ENCODE measurements at regions not wholly inside any gene's neighbourhood (a gene's known extent, or its start where the extent isn't known, plus 50 kb on each side); places are given as distances from the start of the nearest gene placed in this dataset.

DNA sequence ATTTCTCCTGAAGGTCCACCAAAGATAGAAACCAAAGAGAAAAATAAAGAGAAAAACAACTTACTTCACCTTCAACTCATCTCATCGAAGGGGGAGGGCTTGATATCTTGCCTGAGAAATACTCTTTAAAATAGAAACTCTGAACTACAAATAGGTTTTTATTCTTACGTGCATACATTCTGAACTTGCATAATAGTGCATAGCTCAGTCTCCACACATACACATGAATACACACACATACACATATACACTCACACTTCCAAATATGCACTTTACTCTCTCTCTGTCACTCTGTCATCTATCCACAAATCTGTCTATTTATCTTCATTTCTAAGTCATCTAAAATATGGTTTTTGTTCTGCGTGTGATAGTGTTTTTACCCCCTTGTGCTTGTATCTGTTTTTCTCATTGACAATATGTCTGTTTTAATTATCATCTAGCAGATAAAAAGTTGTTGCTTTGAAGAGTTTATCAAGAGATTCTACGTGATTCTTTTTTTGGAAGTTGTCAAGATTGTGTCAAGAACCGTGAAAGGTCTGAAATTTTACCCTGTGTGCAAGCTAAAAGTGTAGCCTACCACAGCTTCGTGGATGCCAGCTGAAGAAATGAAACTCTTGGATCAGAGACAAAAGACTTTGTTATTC lies 468.8 kb downstream of the EPM2A start:
- no peak for DNase-seq (ENCODE audit: extremely low read depth, low read depth)
- TF ChIP-seq CTCF (IDR thresholded peaks at IDR 0.05; ENCODE audit: low read depth, low read length): no peak

- TF ChIP-seq CTCF (IDR thresholded peaks at IDR 0.05; ENCODE audit: low read depth, low read length): no peak
Observed at GRCh38 chr6:145267076-145267867, 468.0 kb downstream of the EPM2A start.

DNA sequence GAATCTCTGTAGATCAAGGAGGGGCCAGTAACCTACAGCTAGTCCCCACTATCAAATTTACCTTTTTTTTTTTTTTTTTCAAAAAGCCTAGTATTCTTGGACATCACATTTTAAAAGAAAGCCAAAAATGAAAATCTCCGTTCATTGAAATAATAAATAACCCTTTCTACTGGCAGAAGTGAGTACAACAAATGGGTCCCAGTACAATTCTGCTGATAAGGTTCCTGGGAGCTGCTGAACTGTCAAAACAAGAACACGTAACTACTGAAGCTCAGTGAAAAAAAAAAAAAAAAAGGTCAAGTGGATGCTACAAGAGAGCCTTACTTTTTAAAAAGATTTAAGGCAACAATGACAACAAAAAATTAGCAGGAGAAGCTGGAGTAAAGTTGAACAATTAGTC lies 464.9 kb downstream of the EPM2A start:
- TF ChIP-seq CTCF (IDR thresholded peaks at IDR 0.05; ENCODE audit: low read depth, low read length): no peak
- DNase-seq (ENCODE audit: extremely low read depth, low read depth): no peak

More at GRCh38 chr6:145267076-145267867, 468.0 kb downstream of the EPM2A start:
- DNase-seq (ENCODE audit: extremely low read depth, low read depth): no peak

DNA sequence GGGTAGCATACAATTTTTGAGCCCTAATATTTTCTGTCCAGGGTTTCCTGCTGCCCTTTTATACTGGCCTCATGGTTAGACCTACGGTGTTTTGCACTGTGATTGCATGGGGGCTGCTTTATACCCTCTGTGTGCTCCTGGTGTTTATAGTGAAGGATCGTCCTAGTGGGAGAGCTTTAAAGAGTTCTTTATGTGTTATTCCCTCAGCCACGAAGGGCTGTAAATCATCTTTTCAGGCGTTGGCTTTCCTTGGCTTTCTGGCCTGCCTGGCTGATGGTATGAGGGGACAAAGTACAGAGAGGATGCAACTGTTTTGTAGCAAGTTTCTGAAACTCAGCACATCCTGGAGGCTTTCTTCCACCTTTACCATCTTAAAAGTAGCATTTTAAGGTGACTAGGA lies 464.3 kb downstream of the EPM2A start:
- no peak for DNase-seq (ENCODE audit: extremely low read depth, low read depth)
- no peak for TF ChIP-seq CTCF (IDR thresholded peaks at IDR 0.05; ENCODE audit: low read depth, low read length)

DNA sequence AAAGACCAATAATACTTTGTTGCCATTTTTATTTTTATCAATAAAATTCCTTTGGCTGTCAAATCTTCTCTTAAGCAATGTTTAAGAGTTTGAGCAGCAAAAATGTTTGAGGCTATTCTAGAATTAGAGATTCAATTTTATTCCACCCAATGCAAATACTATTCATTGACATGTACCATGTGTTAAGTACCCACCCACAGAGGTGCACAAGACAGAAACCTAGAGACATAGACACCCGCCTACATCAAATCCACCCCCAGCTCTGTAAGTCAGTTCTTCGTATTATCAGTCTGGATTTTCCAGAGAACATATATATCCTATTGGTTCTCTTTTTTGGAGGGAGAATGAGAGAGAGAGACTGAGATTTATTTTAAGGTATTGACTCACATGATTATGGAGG lies 463.7 kb downstream of the EPM2A start:
- TF ChIP-seq CTCF (IDR thresholded peaks at IDR 0.05; ENCODE audit: low read depth, low read length): no peak
- no peak for DNase-seq (ENCODE audit: extremely low read depth, low read depth)

DNA sequence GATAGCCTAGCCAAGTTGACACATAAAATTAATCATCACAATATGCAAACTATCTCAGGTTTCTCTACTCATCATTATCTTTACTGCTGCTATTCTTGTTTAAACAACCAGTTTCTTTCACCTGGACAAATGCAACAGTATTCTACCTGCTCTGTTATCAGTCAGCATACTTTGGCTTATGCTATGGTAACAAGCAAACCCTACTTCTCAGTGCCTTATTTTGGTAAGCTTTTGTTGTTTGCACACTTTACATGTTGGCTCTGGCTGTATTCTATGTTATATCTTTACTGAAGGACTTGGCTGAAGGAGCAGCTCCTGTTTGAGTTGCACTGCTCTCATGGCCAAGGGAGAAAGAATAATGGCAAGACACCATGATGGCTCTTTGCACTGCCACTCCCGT lies 463.1 kb downstream of the EPM2A start:
- TF ChIP-seq CTCF (IDR thresholded peaks at IDR 0.05; ENCODE audit: low read depth, low read length): no peak
- no peak for DNase-seq (ENCODE audit: extremely low read depth, low read depth)

GRCh38 chr6:145273136-145273535 lies 462.2 kb downstream of the EPM2A start:
- no peak for TF ChIP-seq CTCF (IDR thresholded peaks at IDR 0.05; ENCODE audit: low read depth, low read length)

More at GRCh38 chr6:145273136-145273535, 462.2 kb downstream of the EPM2A start:
- DNase-seq (ENCODE audit: extremely low read depth, low read depth): no peak

Data from AG09319 (cell line).